Right lobe of liver (tissue), 4 donors: ENCODE measurements at regions not wholly inside any gene's neighbourhood (a gene's known extent, or its start where the extent isn't known, plus 50 kb on each side); places are given as distances from the start of the nearest gene placed in this dataset.

ENCODE experiments used
- CTCF ChIP-seq, 4 donors: fragments of 200-600 bp in 3 of 4; fragments of 450-650 bp in 1 of 4; IDR thresholded peaks; one replicate each; pipeline versions ENCODE4 v1.5.1 to v1.8.0; 2016 to 2022; ENCODE audit warnings: antibody characterized with exemption in 4 of 4, mild to moderate bottlenecking in 2 of 4
- POLR2A ChIP-seq: fragments of 450-650 bp; IDR thresholded peaks from one replicate; pipeline ENCODE4 v1.6.1; 2017; ENCODE audit warnings: antibody characterized with exemption, mild to moderate bottlenecking
- donor health status: DM: no; HTN: no; CAD: no.
- donor health status: DM: no; HTN: no; CAD: no.
- donor health status: DM: no; HTN: yes; CAD: no.

- TF ChIP-seq CTCF (IDR thresholded peaks at IDR 0.05) (no peak), POLR2A (no peak)
Measured at GRCh38 chr2:234373481-234374149, 123.3 kb downstream of the ARL4C start.
